ENCODE measurements at regions not wholly inside any gene's neighbourhood (a gene's known extent, or its start where the extent isn't known, plus 50 kb on each side); places are given as distances from the start of the nearest gene placed in this dataset.

GRCh38 chr13:21232196-21232595, 55.7 kb downstream of the MRPL57 start (continued):
- TF ChIP-seq ZMAT4 (CRISPR knock-in tag; IDR thresholded peaks at IDR 0.05) (no peak), NR1H2 (CRISPR knock-in tag; IDR thresholded peaks at IDR 0.05) (no peak), E2F5 (CRISPR knock-in tag; IDR thresholded peaks at IDR 0.05) (no peak), SMAD3 (CRISPR knock-in tag; IDR thresholded peaks at IDR 0.05; ENCODE audit: borderline replicate concordance) (no peak), PRRX2 (CRISPR knock-in tag; IDR thresholded peaks at IDR 0.05) (no peak), E2F4 (CRISPR knock-in tag; IDR thresholded peaks at IDR 0.05; ENCODE audit: borderline replicate concordance, low read depth) (no peak), FOXK1 (CRISPR knock-in tag; IDR thresholded peaks at IDR 0.05) (no peak), CBFB (CRISPR knock-in tag; IDR thresholded peaks at IDR 0.05; ENCODE audit: low read depth) (no peak), MAX (CRISPR knock-in tag; IDR thresholded peaks at IDR 0.05) (no peak)

- no peak for DNase-seq (ENCODE audit: low spot score)
- ChIA-PET POLR2A (no interaction called here), CTCF (interaction anchor here (0.6 to 2.1 kb wide), 3 partner anchors 10 to 426 kb away, joined by 3 to 10 read pairs (median 3); no protein-coding TSS in a partner anchor)
- H3K27ac Mint-ChIP-seq, result peak overlapping the region; percentile 2; the same call in 1 of the 2 replicates
- H3K4me3 Mint-ChIP-seq, result no peak overlapping the region
- 0 out of 2 replicates have a peak, but pooled peaks cover 4% of the 10 kb centered on the region for H3K4me1 Mint-ChIP-seq
- no peak for ATAC-seq
- peaks cover 2% of the 10 kb centered on the region for H3K9me3 Mint-ChIP-seq
- no peaks in the 10 kb centered on the region for H3K36me3 Mint-ChIP-seq
- H3K27me3 Mint-ChIP-seq (ENCODE audit: low read depth), result no peaks in the 10 kb centered on the region
- no peak for TF ChIP-seq IRF1 (CRISPR knock-in tag; IDR thresholded peaks at IDR 0.05)
Observed at GRCh38 chr13:21232599-21232998, 56.1 kb downstream of the MRPL57 start.

GRCh38 chr13:21233086-21233485, 56.6 kb downstream of the MRPL57 start:
- ATAC-seq (no peak), DNase-seq (ENCODE audit: low spot score) (no peak)
- H3K9me3 Mint-ChIP-seq, result peaks cover 7% of the 10 kb centered on the region
- H3K27ac Mint-ChIP-seq, result no peak overlapping the region
- no peak for TF ChIP-seq FOXP4 (CRISPR knock-in tag; IDR thresholded peaks at IDR 0.05)
- TF ChIP-seq MXD4 (CRISPR knock-in tag; IDR thresholded peaks at IDR 0.05; ENCODE audit: borderline replicate concordance), result no peak
- TF ChIP-seq TEAD1 (CRISPR knock-in tag; IDR thresholded peaks at IDR 0.05), result no peak
- no peak for TF ChIP-seq ZNF281 (CRISPR knock-in tag; IDR thresholded peaks at IDR 0.05)
- TF ChIP-seq ZBTB21 (CRISPR knock-in tag; IDR thresholded peaks at IDR 0.05; ENCODE audit: borderline replicate concordance), result no peak
- TF ChIP-seq NFATC4 (CRISPR knock-in tag; IDR thresholded peaks at IDR 0.05), result no peak
- no peak for TF ChIP-seq JAZF1 (CRISPR knock-in tag; IDR thresholded peaks at IDR 0.05)
- TF ChIP-seq FOXJ3 (CRISPR knock-in tag; IDR thresholded peaks at IDR 0.05; ENCODE audit: borderline replicate concordance), result no peak
- no peak for TF ChIP-seq ZNF138 (CRISPR knock-in tag; conservative IDR thresholded peaks at IDR 0.05)
- TF ChIP-seq ZNF423 (CRISPR knock-in tag; IDR thresholded peaks at IDR 0.05), result no peak
- no peak for TF ChIP-seq ERG (CRISPR knock-in tag; IDR thresholded peaks at IDR 0.05)
- no peak for TF ChIP-seq ZNF425 (CRISPR knock-in tag; conservative IDR thresholded peaks at IDR 0.05)
- TF ChIP-seq SOX15 (CRISPR knock-in tag; IDR thresholded peaks at IDR 0.05), result no peak
- H3K4me1 Mint-ChIP-seq, result 0 out of 2 replicates have a peak, but pooled peaks cover 4% of the 10 kb centered on the region
- ChIA-PET CTCF (interaction anchor here (2.1 kb wide), 1 partner anchor 10 kb away, joined by 10 read pairs; no protein-coding TSS in a partner anchor), POLR2A (no interaction called here)
- no peak overlapping the region for H3K4me3 Mint-ChIP-seq
- no peaks in the 10 kb centered on the region for H3K36me3 Mint-ChIP-seq
- H3K27me3 Mint-ChIP-seq (ENCODE audit: low read depth), result no peaks in the 10 kb centered on the region

Data from WTC11 (cell line).